Esophagus mucosa (tissue), 1 donor: ENCODE measurements at regions not wholly inside any gene's neighbourhood (a gene's known extent, or its start where the extent isn't known, plus 50 kb on each side); places are given as distances from the start of the nearest gene placed in this dataset.

Source experiments
- ATAC-seq: fragments of 200-7000 bp; cut with Tn5 transposase; one replicate; pipeline ENCODE4 v1.9.1; 2020
- donor health status: DM: yes; HTN: yes; CAD: no.

- no peak for ATAC-seq
Observed at GRCh38 chr13:105007166-105007808, 1528.2 kb downstream of the EFNB2 start.

- no peak for ATAC-seq
Observed at GRCh38 chr13:104996022-104996421, 1539.4 kb downstream of the EFNB2 start.

- ATAC-seq: no peak
Observed at GRCh38 chr13:104993708-104994107, 1541.8 kb downstream of the EFNB2 start.

GRCh38 chr13:104987621-104988020 lies 1547.8 kb downstream of the EFNB2 start:
- no peak for ATAC-seq

GRCh38 chr13:104984296-104984818 lies 1551.1 kb downstream of the EFNB2 start:
- ATAC-seq: no peak

GRCh38 chr13:104983601-104984000 lies 1551.9 kb downstream of the EFNB2 start:
- no peak for ATAC-seq

GRCh38 chr13:104980586-104980985 lies 1554.9 kb downstream of the EFNB2 start:
- no peak for ATAC-seq

GRCh38 chr13:104979281-104980030 lies 1556.0 kb downstream of the EFNB2 start:
- ATAC-seq: no peak

- ATAC-seq: no peak
Observed at GRCh38 chr13:104976986-104977385, 1558.5 kb downstream of the EFNB2 start.

GRCh38 chr13:104975272-104975671 lies 1560.2 kb downstream of the EFNB2 start:
- ATAC-seq: no peak

- no peak for ATAC-seq
Observed at GRCh38 chr13:104968876-104969275, 1566.6 kb downstream of the EFNB2 start.

- ATAC-seq: no peak
Observed at GRCh38 chr13:104967836-104968630, 1567.4 kb downstream of the EFNB2 start.

GRCh38 chr13:104967376-104967775 lies 1568.1 kb downstream of the EFNB2 start:
- ATAC-seq: no peak

- no peak for ATAC-seq
Observed at GRCh38 chr13:104962411-104962810, 1573.1 kb downstream of the EFNB2 start.

- no peak for ATAC-seq
Observed at GRCh38 chr13:104961246-104961645, 1574.2 kb downstream of the EFNB2 start.

- no peak for ATAC-seq
Observed at GRCh38 chr13:104954210-104954609, 1581.3 kb downstream of the EFNB2 start.

GRCh38 chr13:104953588-104953987 lies 1581.9 kb downstream of the EFNB2 start:
- no peak for ATAC-seq

- ATAC-seq: no peak
Observed at GRCh38 chr13:104949840-104950740, 1585.4 kb downstream of the EFNB2 start.

- ATAC-seq: no peak
Observed at GRCh38 chr13:104944176-104944575, 1591.3 kb downstream of the EFNB2 start.

- ATAC-seq: no peak
Observed at GRCh38 chr13:104943331-104943730, 1592.1 kb downstream of the EFNB2 start.

GRCh38 chr13:104937881-104938280 lies 1597.6 kb downstream of the EFNB2 start:
- ATAC-seq: no peak

GRCh38 chr13:104936304-104936703 lies 1599.2 kb downstream of the EFNB2 start:
- ATAC-seq: no peak
